ENCODE measurements at regions not wholly inside any gene's neighbourhood (a gene's known extent, or its start where the extent isn't known, plus 50 kb on each side); places are given as distances from the start of the nearest gene placed in this dataset.

DNA sequence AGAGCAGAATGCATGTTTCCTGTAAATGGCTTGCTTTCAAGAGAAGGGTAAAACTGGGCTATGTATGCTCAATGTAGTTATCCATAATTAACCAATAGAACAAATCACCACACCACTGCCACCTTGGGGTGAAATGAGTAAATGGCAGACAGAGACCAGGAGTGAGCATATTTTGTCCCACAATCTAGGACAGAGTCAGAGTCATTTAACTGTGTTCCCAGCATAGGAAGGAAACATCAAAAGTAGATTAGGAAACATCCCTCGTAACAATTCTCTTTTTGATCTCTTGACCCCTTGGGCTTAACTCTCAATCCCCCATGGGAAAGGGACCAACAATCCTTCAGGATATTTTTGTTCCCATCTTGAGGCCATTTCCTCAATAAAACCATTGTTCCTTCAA is 224.8 kb downstream of the NHLRC3 start:
- Histone ChIP-seq H3K27ac (ENCODE audit: low read length) (no peak overlapping the region), H3K9ac (ENCODE audit: low read length) (no peak overlapping the region), H2AFZ (ENCODE audit: low read depth, low read length) (no peak overlapping the region), H3K27me3 (ENCODE audit: low read depth, low read length) (no peaks in the 10 kb centered on the region), H3K4me3 (ENCODE audit: low read length) (no peak overlapping the region), H3K9me3 (ENCODE audit: insufficient read depth, low read length) (no peaks in the 10 kb centered on the region), H4K20me1 (ENCODE audit: insufficient read depth, low read length) (no peaks in the 10 kb centered on the region), H3K79me2 (ENCODE audit: low read length) (no peaks in the 10 kb centered on the region), H3K4me2 (ENCODE audit: low read length) (no peak overlapping the region), H3K36me3 (replicated peaks; ENCODE audit: low read depth, low read length) (no peaks in the 10 kb centered on the region), H3K4me1 (ENCODE audit: low read length) (peaks cover 24% of the 10 kb centered on the region)
- no peak for TF ChIP-seq EZH2phosphoT487 (IDR thresholded peaks at IDR 0.05; ENCODE audit: low read depth)
- TF ChIP-seq, protein P1, sequence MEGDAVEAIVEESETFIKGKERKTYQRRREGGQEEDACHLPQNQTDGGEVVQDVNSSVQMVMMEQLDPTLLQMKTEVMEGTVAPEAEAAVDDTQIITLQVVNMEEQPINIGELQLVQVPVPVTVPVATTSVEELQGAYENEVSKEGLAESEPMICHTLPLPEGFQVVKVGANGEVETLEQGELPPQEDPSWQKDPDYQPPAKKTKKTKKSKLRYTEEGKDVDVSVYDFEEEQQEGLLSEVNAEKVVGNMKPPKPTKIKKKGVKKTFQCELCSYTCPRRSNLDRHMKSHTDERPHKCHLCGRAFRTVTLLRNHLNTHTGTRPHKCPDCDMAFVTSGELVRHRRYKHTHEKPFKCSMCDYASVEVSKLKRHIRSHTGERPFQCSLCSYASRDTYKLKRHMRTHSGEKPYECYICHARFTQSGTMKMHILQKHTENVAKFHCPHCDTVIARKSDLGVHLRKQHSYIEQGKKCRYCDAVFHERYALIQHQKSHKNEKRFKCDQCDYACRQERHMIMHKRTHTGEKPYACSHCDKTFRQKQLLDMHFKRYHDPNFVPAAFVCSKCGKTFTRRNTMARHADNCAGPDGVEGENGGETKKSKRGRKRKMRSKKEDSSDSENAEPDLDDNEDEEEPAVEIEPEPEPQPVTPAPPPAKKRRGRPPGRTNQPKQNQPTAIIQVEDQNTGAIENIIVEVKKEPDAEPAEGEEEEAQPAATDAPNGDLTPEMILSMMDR (IDR thresholded peaks at IDR 0.05; ENCODE audit: low read depth, low read length) = peak; percentile 88

DNA sequence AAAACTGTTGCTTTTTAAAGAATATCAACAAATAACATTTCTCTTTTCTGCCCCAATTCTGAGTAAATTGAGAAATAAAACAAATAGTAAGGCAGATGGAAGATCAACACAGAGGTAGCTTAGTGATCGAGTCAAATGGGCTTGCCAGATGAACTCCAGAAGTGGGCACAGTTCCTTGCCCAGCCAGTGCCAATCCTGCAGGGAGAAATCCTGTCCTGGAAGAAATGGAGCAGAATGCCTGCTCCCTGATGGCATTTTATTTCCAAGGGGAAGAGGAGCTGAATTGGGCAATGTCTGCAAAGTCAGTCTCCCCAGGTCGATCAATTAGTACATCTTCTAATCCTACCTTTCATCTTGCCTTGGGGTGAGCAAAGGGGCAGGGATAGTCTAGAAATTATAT is 225.3 kb downstream of the NHLRC3 start:
- Histone ChIP-seq H3K9ac (ENCODE audit: low read length) (no peak overlapping the region), H2AFZ (ENCODE audit: low read depth, low read length) (no peak overlapping the region), H3K4me1 (ENCODE audit: low read length) (peaks cover 29% of the 10 kb centered on the region), H3K4me3 (ENCODE audit: low read length) (no peak overlapping the region), H3K27me3 (ENCODE audit: low read depth, low read length) (no peaks in the 10 kb centered on the region), H3K79me2 (ENCODE audit: low read length) (no peaks in the 10 kb centered on the region), H4K20me1 (ENCODE audit: insufficient read depth, low read length) (no peaks in the 10 kb centered on the region), H3K9me3 (ENCODE audit: insufficient read depth, low read length) (no peaks in the 10 kb centered on the region), H3K27ac (ENCODE audit: low read length) (no peak overlapping the region), H3K36me3 (replicated peaks; ENCODE audit: low read depth, low read length) (no peaks in the 10 kb centered on the region), H3K4me2 (ENCODE audit: low read length) (no peak overlapping the region)
- TF ChIP-seq, protein P1 (IDR thresholded peaks at IDR 0.05; ENCODE audit: low read depth, low read length) = no peak
- TF ChIP-seq EZH2phosphoT487 (IDR thresholded peaks at IDR 0.05; ENCODE audit: low read depth) = no peak

DNA sequence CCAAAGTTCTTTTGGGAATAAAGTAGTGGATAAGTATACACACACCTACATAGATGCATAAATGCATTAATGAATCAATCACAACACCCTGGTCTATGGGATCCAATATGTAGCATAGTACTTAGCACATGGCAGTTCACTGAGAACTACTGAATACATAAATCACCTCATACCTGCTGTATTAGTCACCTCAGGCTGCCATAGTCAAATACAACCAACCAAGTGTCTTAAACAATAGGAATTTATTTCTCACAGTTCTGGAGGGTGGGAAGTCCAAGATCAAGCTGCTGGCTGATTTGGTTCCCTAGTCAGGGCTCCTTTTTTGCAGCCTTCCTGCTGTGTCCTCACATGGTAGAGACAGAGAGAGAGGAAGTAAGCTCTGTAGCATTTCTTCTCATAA is 228.2 kb downstream of the NHLRC3 start:
- Histone ChIP-seq H3K9me3 (ENCODE audit: insufficient read depth, low read length) (no peaks in the 10 kb centered on the region), H3K4me3 (ENCODE audit: low read length) (no peak overlapping the region), H3K27ac (ENCODE audit: low read length) (no peak overlapping the region), H3K9ac (ENCODE audit: low read length) (no peak overlapping the region), H4K20me1 (ENCODE audit: insufficient read depth, low read length) (no peaks in the 10 kb centered on the region), H3K79me2 (ENCODE audit: low read length) (no peaks in the 10 kb centered on the region), H2AFZ (ENCODE audit: low read depth, low read length) (no peak overlapping the region), H3K4me1 (ENCODE audit: low read length) (peaks cover 24% of the 10 kb centered on the region), H3K4me2 (ENCODE audit: low read length) (no peak overlapping the region), H3K27me3 (ENCODE audit: low read depth, low read length) (no peaks in the 10 kb centered on the region), H3K36me3 (replicated peaks; ENCODE audit: low read depth, low read length) (no peaks in the 10 kb centered on the region)
- no peak for TF ChIP-seq EZH2phosphoT487 (IDR thresholded peaks at IDR 0.05; ENCODE audit: low read depth)
- TF ChIP-seq, protein P1 (IDR thresholded peaks at IDR 0.05; ENCODE audit: low read depth, low read length) = no peak

DNA sequence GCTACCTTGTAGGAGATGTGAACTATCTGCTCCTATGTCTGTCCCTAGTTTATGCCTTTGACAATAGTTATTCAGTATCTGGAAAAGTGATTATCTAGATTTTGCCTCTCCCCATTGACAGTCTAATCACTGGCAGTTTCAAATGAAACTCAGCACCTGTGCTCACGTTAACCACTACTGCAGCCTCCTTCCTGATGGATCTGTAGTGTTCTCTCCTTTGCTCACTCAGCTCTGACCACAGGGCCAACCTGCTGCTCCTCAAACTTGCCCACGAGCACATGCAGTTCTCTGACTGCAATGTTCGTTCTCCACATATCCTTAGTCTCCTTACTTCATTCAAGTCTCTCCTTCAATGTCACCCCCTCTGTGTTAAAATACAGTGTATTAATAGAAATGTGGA is 230.1 kb downstream of the NHLRC3 start:
- Histone ChIP-seq H3K4me3 (ENCODE audit: low read length) (no peak overlapping the region), H3K79me2 (ENCODE audit: low read length) (no peaks in the 10 kb centered on the region), H3K9me3 (ENCODE audit: insufficient read depth, low read length) (no peaks in the 10 kb centered on the region), H3K36me3 (replicated peaks; ENCODE audit: low read depth, low read length) (no peaks in the 10 kb centered on the region), H3K27ac (ENCODE audit: low read length) (no peak overlapping the region), H3K4me1 (ENCODE audit: low read length) (peaks cover 18% of the 10 kb centered on the region), H3K9ac (ENCODE audit: low read length) (no peak overlapping the region), H2AFZ (ENCODE audit: low read depth, low read length) (no peak overlapping the region), H4K20me1 (ENCODE audit: insufficient read depth, low read length) (no peaks in the 10 kb centered on the region), H3K4me2 (ENCODE audit: low read length) (0 out of 2 replicates have a peak overlapping the region, but pooled peaks have one; percentile 3), H3K27me3 (ENCODE audit: low read depth, low read length) (no peaks in the 10 kb centered on the region)
- TF ChIP-seq, protein P1 (IDR thresholded peaks at IDR 0.05; ENCODE audit: low read depth, low read length) = no peak
- TF ChIP-seq EZH2phosphoT487 (IDR thresholded peaks at IDR 0.05; ENCODE audit: low read depth) = no peak
